Hematopoietic multipotent progenitor cell treated with erythropoietin and hydrocortisone succinate and interleukin-3 and kit ligand, for 6 days (in vitro differentiated cells): ENCODE measurements at regions not wholly inside any gene's neighbourhood (a gene's known extent, or its start where the extent isn't known, plus 50 kb on each side); places are given as distances from the start of the nearest gene placed in this dataset.
"Not testable (repeated sequence)": the region's sequence is repeated elsewhere in the genome, so short reads cannot be mapped to it uniquely, and the experiment has no call there.

Experiments
- DNase-seq: peaks from one replicate; pipeline ENCODE4 v3.0.0-alpha.2; 2015

GRCh38 chr20:29120088-29120487 lies 2137.4 kb upstream of the DEFB115 start:
- not testable (repeated sequence) for DNase-seq

GRCh38 chr20:29120575-29120974 lies 2136.9 kb upstream of the DEFB115 start:
- DNase-seq: not testable (repeated sequence)

- DNase-seq: not testable (repeated sequence)
These were observed 2134.7 kb upstream of the DEFB115 start for GRCh38 chr20:29122784-29123183.

GRCh38 chr20:29123861-29124260 lies 2133.6 kb upstream of the DEFB115 start:
- no peak for DNase-seq
